ENCODE measurements at regions not wholly inside any gene's neighbourhood (a gene's known extent, or its start where the extent isn't known, plus 50 kb on each side); places are given as distances from the start of the nearest gene placed in this dataset.

- no peaks in the 10 kb centered on the region for H3K9me3 ChIP-seq
- H3K4me1 ChIP-seq = peaks cover 0 to 5% (median 0%) of the 10 kb centered on the region in 4 donors
- H3K27ac ChIP-seq = peak overlapping the region in 1 of 4 donors; percentile 62
- H3K27me3 ChIP-seq = no peaks in the 10 kb centered on the region
- in situ Hi-C loops (cut with MboI; ENCODE audit: low pct_ligation_motif_present in 1 of 4, low pct_unique_long_range_greater_than_20kb in 1 of 4, low sequenced_read_pairs in 3 of 4) = no loop called here
- no peak overlapping the region for H3K4me3 ChIP-seq
- no peak for DNase-seq
- intact Hi-C loops (cut with DNase I; ENCODE audit: low total_unique reads) = no loop called here
- H3K36me3 ChIP-seq = no peaks in the 10 kb centered on the region
- TF ChIP-seq POLR2A (IDR thresholded peaks at IDR 0.05) = no peak
- no peak for TF ChIP-seq EP300 (IDR thresholded peaks at IDR 0.05; ENCODE audit: low read depth)
- TF ChIP-seq POLR2AphosphoS5 (IDR thresholded peaks at IDR 0.05) = no peak
- TF ChIP-seq CTCF (IDR thresholded peaks at IDR 0.05) = no peak
- 86 to 89% methylated on average over 6 of the region's 6 CpGs for whole genome bisulfite sequencing, 2 donors (ENCODE audit: low coverage in 1 of 2)
Measured at GRCh38 chr3:11089931-11090330, 64.4 kb upstream of the HRH1 start.

- DNase-seq = no peak
- in situ Hi-C loops (cut with MboI; ENCODE audit: low pct_ligation_motif_present in 1 of 4, low pct_unique_long_range_greater_than_20kb in 1 of 4, low sequenced_read_pairs in 3 of 4) = no loop called here
- Histone ChIP-seq H3K4me1 (peaks cover 0 to 5% (median 0%) of the 10 kb centered on the region in 4 donors), H3K36me3 (no peaks in the 10 kb centered on the region), H3K9me3 (no peaks in the 10 kb centered on the region), H3K27ac (peak overlapping the region in 3 of 4 donors; percentile 26 to 62 (median 48)), H3K27me3 (no peaks in the 10 kb centered on the region), H3K4me3 (no peak overlapping the region)
- peak; percentile 16 to 43 (median 42) for TF ChIP-seq POLR2AphosphoS5 (IDR thresholded peaks at IDR 0.05)
- TF ChIP-seq CTCF (IDR thresholded peaks at IDR 0.05) = no peak
- intact Hi-C loops (cut with DNase I; ENCODE audit: low total_unique reads) = no loop called here
- 14 to 22% methylated on average over 1 of the region's 1 CpG for WGBS, 2 donors (ENCODE audit: low coverage in 1 of 2)
Measured at GRCh38 chr3:11090551-11090950, 63.7 kb upstream of the HRH1 start.

- Histone ChIP-seq H3K4me1 (peaks cover 0 to 7% (median 4%) of the 10 kb centered on the region in 4 donors), H3K4me3 (no peak overlapping the region), H3K27ac (peak overlapping the region in 3 of 4 donors; percentile 26 to 62 (median 48)), H3K36me3 (no peaks in the 10 kb centered on the region), H3K9me3 (no peaks in the 10 kb centered on the region), H3K27me3 (no peaks in the 10 kb centered on the region)
- intact Hi-C loops (cut with DNase I; ENCODE audit: low total_unique reads) (no loop called here), in situ Hi-C loops (cut with MboI; ENCODE audit: low pct_ligation_motif_present in 1 of 4, low pct_unique_long_range_greater_than_20kb in 1 of 4, low sequenced_read_pairs in 3 of 4) (no loop called here)
- peak; percentile 17 for DNase-seq
- TF ChIP-seq CTCF (IDR thresholded peaks at IDR 0.05) (no peak), EP300 (IDR thresholded peaks at IDR 0.05; ENCODE audit: low read depth) (peak; percentile 66), POLR2AphosphoS5 (IDR thresholded peaks at IDR 0.05) (peak in 2 of 3 donors; percentile 13 to 27), POLR2A (IDR thresholded peaks at IDR 0.05) (no peak)
- 52 to 60% methylated on average over 1 to 12 of the region's 12 CpGs for WGBS, 2 donors (ENCODE audit: low coverage in 1 of 2)
Measured at GRCh38 chr3:11091088-11091590, 63.2 kb upstream of the HRH1 start.

GRCh38 chr3:11091791-11092190 lies 62.5 kb upstream of the HRH1 start:
- H3K4me1 ChIP-seq = peaks cover under 1 to 12% (median 8%) of the 10 kb centered on the region in 4 donors
- TF ChIP-seq POLR2A (IDR thresholded peaks at IDR 0.05) (no peak), CTCF (IDR thresholded peaks at IDR 0.05) (no peak), POLR2AphosphoS5 (IDR thresholded peaks at IDR 0.05) (no peak), EP300 (IDR thresholded peaks at IDR 0.05; ENCODE audit: low read depth) (no peak)
- H3K4me3 ChIP-seq = no peak overlapping the region
- DNase-seq = no peak
- intact Hi-C loops (cut with DNase I; ENCODE audit: low total_unique reads) = no loop called here
- no peaks in the 10 kb centered on the region for H3K27me3 ChIP-seq
- H3K27ac ChIP-seq = peak overlapping the region in 2 of 4 donors; percentile 26 to 62
- 92% methylated on average over 11 of the region's 13 CpGs; no CpG with 5 or more reads in 1 of the 2 donors for WGBS, 2 donors (ENCODE audit: low coverage in 1 of 2)
- no peaks in the 10 kb centered on the region for H3K36me3 ChIP-seq
- in situ Hi-C loops (cut with MboI; ENCODE audit: low pct_ligation_motif_present in 1 of 4, low pct_unique_long_range_greater_than_20kb in 1 of 4, low sequenced_read_pairs in 3 of 4) = no loop called here
- no peaks in the 10 kb centered on the region for H3K9me3 ChIP-seq

Data from transverse colon (tissue), 4 donors.